Calu3 (cell line): ENCODE measurements at regions not wholly inside any gene's neighbourhood (a gene's known extent, or its start where the extent isn't known, plus 50 kb on each side); places are given as distances from the start of the nearest gene placed in this dataset.
A peak's percentile ranks its signal among the peaks of the same experiment; 100 is the strongest.

Experiments used
- BruUV-seq: library from RNA; stranded (reverse); fragments of 400-500 nt; replicated peaks from 2 replicates; lab custom pipeline; 2021; lab: Mats Ljungman, UMichigan
- CTCF ChIA-PET: fragments of 300-600 bp; sonication (Branson Sonifier 250); formaldehyde crosslinking; loops from one replicate; lab custom pipeline; 2022; ENCODE audit warnings: antibody characterized with exemption; lab: Charles Lee
- DNase-seq: peaks from one replicate; pipeline ENCODE4 v3.0.0; 2022
- H3K27ac Mint-ChIP-seq: one replicate; pipeline ENCODE4 v1.8.0; 2022; ENCODE audit warnings: mixed read lengths; ENCODE audit not compliant: unreplicated experiment
- H3K27me3 Mint-ChIP-seq: one replicate; pipeline ENCODE4 v1.8.0; 2022; ENCODE audit warnings: mixed read lengths; ENCODE audit not compliant: unreplicated experiment
- H3K36me3 Mint-ChIP-seq: one replicate; pipeline ENCODE4 v1.8.0; 2022; ENCODE audit warnings: mild to moderate bottlenecking, moderate library complexity, mixed read lengths; ENCODE audit not compliant: insufficient read depth, unreplicated experiment
- H3K4me1 Mint-ChIP-seq: one replicate; pipeline ENCODE4 v1.8.0; 2022; ENCODE audit warnings: mild to moderate bottlenecking, low read depth, mixed read lengths; ENCODE audit not compliant: unreplicated experiment
- H3K4me3 Mint-ChIP-seq: one replicate; pipeline ENCODE4 v1.8.0; 2022; ENCODE audit warnings: mild to moderate bottlenecking, low read depth, moderate library complexity, mixed read lengths; ENCODE audit not compliant: unreplicated experiment
- H3K9me3 Mint-ChIP-seq: one replicate; pipeline ENCODE4 v1.8.0; 2022; ENCODE audit warnings: low read depth, mixed read lengths; ENCODE audit not compliant: unreplicated experiment
- intact Hi-C: fragments of 100-400 bp; cut with micrococcal nuclease; formaldehyde crosslinking; loops from one replicate; pipeline ENCODE4 v1.10.0; 2022; ENCODE audit not compliant: unreplicated experiment
- TF ChIP-seq, protein P1 (sequence below): fragments of 200-600 bp; IDR thresholded peaks from one replicate; pipeline ENCODE4 v1.8.0; 2022; ENCODE audit warnings: antibody characterized with exemption; ENCODE audit not compliant: unreplicated experiment

DNA sequence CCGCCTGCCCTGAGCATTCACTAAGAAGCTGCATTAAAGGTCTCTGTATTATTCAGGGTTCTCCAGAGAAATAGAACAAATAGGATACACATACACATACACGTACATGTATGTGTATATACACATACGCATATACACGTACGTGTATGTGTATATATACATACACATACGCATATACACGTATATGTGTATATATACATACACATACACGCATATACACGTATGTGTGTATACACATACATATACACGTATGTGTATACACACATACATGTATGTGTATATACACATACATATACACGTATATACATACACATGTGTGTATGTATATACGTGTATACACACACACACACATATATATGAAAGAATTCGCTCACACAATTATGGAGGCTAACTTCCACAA, 108.9 kb upstream of the BARHL2 start:
- intact Hi-C loops, result no loop called here
- peaks cover 2% of the 10 kb centered on the region for H3K27me3 Mint-ChIP-seq

DNA sequence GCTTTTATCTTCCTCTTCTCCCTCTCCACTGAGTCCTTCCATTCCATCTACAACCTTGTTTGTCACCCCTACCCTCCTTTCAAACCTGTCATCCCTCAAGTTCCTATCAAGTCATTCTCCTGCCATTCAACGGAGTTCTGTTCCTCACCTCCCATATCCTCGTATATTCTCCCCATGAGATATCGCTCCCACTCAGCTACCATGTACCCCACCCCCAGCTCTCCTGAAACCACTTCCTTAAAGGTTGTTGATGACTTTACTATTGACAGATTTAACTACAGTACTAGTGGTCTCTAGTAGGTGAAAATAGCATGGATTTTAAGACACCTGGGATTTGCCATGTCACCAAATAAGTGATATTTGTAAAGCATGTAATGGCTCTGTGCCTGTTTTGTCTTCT, 107.4 kb upstream of the BARHL2 start:
- H3K4me3 Mint-ChIP-seq, result no peak overlapping the region
- no peaks in the 10 kb centered on the region for H3K36me3 Mint-ChIP-seq
- H3K27me3 Mint-ChIP-seq, result no peaks in the 10 kb centered on the region
- TF ChIP-seq, protein P1, sequence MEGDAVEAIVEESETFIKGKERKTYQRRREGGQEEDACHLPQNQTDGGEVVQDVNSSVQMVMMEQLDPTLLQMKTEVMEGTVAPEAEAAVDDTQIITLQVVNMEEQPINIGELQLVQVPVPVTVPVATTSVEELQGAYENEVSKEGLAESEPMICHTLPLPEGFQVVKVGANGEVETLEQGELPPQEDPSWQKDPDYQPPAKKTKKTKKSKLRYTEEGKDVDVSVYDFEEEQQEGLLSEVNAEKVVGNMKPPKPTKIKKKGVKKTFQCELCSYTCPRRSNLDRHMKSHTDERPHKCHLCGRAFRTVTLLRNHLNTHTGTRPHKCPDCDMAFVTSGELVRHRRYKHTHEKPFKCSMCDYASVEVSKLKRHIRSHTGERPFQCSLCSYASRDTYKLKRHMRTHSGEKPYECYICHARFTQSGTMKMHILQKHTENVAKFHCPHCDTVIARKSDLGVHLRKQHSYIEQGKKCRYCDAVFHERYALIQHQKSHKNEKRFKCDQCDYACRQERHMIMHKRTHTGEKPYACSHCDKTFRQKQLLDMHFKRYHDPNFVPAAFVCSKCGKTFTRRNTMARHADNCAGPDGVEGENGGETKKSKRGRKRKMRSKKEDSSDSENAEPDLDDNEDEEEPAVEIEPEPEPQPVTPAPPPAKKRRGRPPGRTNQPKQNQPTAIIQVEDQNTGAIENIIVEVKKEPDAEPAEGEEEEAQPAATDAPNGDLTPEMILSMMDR, result no peak
- no peaks in the 10 kb centered on the region for H3K9me3 Mint-ChIP-seq
- no peak for DNase-seq
- intact Hi-C loops, result no loop called here
- H3K27ac Mint-ChIP-seq, result no peak overlapping the region
- no peaks in the 10 kb centered on the region for H3K4me1 Mint-ChIP-seq
- no TSS peak for BruUV-seq
- CTCF ChIA-PET, result no interaction called here

More for the DNA sequence above, 108.9 kb upstream of the BARHL2 start:
- no peak for DNase-seq
- TF ChIP-seq, protein P1, result no peak
- no peak overlapping the region for H3K27ac Mint-ChIP-seq
- no TSS peak for BruUV-seq
- no peaks in the 10 kb centered on the region for H3K36me3 Mint-ChIP-seq
- no peaks in the 10 kb centered on the region for H3K4me1 Mint-ChIP-seq
- no peaks in the 10 kb centered on the region for H3K9me3 Mint-ChIP-seq
- H3K4me3 Mint-ChIP-seq, result no peak overlapping the region
- CTCF ChIA-PET, result no interaction called here

DNA sequence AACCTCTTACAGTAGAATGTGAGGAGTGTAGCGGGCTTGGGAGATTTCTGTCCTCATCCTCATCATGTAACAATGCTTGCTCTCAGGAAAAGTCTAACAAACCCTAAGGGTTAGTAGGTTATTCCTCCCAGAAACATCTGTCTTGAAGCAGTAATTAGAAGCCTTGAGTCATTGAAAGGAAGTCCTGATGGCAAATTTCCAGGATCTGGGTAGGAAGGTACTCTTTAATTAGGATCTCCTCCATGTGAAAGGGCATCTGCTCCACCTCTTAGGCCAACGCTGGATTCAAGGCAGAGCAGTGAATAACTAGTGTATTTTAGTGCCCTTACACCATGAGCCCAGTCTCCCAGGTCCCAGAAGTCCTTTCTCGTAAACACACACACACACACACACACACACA, 106.6 kb upstream of the BARHL2 start:
- H3K27ac Mint-ChIP-seq, result no peak overlapping the region
- intact Hi-C loops, result no loop called here
- no peak overlapping the region for H3K4me3 Mint-ChIP-seq
- H3K27me3 Mint-ChIP-seq, result no peaks in the 10 kb centered on the region
- no peaks in the 10 kb centered on the region for H3K9me3 Mint-ChIP-seq
- BruUV-seq, result no TSS peak
- CTCF ChIA-PET, result no interaction called here
- TF ChIP-seq, protein P1, result no peak
- no peaks in the 10 kb centered on the region for H3K36me3 Mint-ChIP-seq
- no peaks in the 10 kb centered on the region for H3K4me1 Mint-ChIP-seq
- DNase-seq, result no peak

DNA sequence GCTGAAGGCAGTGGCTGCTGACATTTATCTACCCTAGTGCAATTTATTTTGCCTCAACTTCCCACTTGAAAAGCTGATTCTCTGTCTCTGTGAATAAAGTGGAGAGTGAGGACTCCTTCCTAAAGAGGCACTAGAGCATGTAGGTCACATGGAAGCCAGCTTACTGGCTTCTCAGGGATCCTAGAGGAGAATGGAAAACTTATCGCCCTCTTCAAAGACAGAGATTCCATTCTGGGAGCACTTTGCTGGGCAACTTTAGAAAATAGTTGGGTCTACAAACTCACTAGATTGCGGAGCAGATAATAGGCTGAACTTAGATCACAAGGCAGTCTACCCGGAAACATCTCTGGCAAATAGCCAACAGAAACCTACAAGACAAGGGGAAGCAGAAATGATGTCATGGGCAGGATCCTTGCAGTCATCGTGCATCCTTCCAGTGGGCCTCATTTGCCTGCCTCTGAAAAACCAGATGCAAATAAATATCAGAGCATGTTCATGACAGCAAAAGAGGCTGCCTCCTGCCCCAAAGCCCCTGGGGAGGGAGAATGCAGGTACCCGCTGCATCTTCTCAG, 104.8 kb upstream of the BARHL2 start:
- no TSS peak for BruUV-seq
- DNase-seq, result peak; percentile 3
- peaks cover 1% of the 10 kb centered on the region for H3K27me3 Mint-ChIP-seq
- H3K27ac Mint-ChIP-seq, result no peak overlapping the region
- no peak overlapping the region for H3K4me3 Mint-ChIP-seq
- H3K4me1 Mint-ChIP-seq, result no peaks in the 10 kb centered on the region
- intact Hi-C loops, result no loop called here
- TF ChIP-seq, protein P1, result no peak
- no peaks in the 10 kb centered on the region for H3K36me3 Mint-ChIP-seq
- no peaks in the 10 kb centered on the region for H3K9me3 Mint-ChIP-seq
- CTCF ChIA-PET, result no interaction called here
